H1 (cell line): ENCODE measurements at regions not wholly inside any gene's neighbourhood (a gene's known extent, or its start where the extent isn't known, plus 50 kb on each side); places are given as distances from the start of the nearest gene placed in this dataset.

ENCODE experiments used
- CTCF ChIA-PET: fragments of 300-600 bp; sonication (Branson Sonifier 250); formaldehyde crosslinking; loops from one replicate; lab custom pipeline; 2021; ENCODE audit not compliant: partially characterized antibody; lab: Charles Lee
- POLR2A ChIA-PET: fragments of 300-600 bp; sonication (Branson Sonifier 250); formaldehyde crosslinking; loops from one replicate; lab custom pipeline; 2021; ENCODE audit warnings: inconsistent platforms; ENCODE audit not compliant: partially characterized antibody; lab: Charles Lee
- DNase-seq, 2 experiments: peaks; one replicate each; pipeline versions ENCODE4 v3.0.0 to v3.0.0-alpha.2; 2010 to 2022; ENCODE audit warnings: low spot score in 2 of 2, low read depth in 1 of 2, mixed read lengths in 1 of 2
- FAIRE-seq: peaks from 2 replicates; lab custom pipeline; 2011; peaks lifted over from hg19 to GRCh38; lab: Jason Lieb, UNC
- H2AFZ ChIP-seq: 2 replicates; pipeline ENCODE4 v1.8.1; 2012; ENCODE audit warnings: low read length, inconsistent platforms
- H2AK5ac ChIP-seq: 2 replicates; pipeline ENCODE4 v1.6.1; 2013; ENCODE audit warnings: low read depth, low read length
- H2BK120ac ChIP-seq: replicated peaks from 2 replicates; pipeline ENCODE3; 2013; ENCODE audit warnings: low read depth, low read length, inconsistent platforms
- H2BK12ac ChIP-seq: 2 replicates; pipeline ENCODE4 v1.6.1; 2013; ENCODE audit warnings: low read depth, low read length
- H2BK15ac ChIP-seq: 2 replicates; pipeline ENCODE4 v1.6.1; 2013; ENCODE audit warnings: low read length
- H2BK20ac ChIP-seq: 2 replicates; pipeline ENCODE4 v1.6.1; 2013; ENCODE audit warnings: low read length
- H2BK5ac ChIP-seq: 2 replicates; pipeline ENCODE4 v1.6.1; 2013; ENCODE audit warnings: low read depth, low read length
- H3K14ac ChIP-seq: 2 replicates; pipeline ENCODE4 v1.6.1; 2013; ENCODE audit warnings: inconsistent platforms; ENCODE audit not compliant: insufficient read length
- H3K18ac ChIP-seq: 2 replicates; pipeline ENCODE4 v1.6.1; 2013; ENCODE audit warnings: low read length; ENCODE audit errors: extremely low read depth
- H3K23ac ChIP-seq: 2 replicates; pipeline ENCODE4 v1.6.1; 2013; ENCODE audit warnings: inconsistent platforms; ENCODE audit not compliant: insufficient read length
- H3K23me2 ChIP-seq: 2 replicates; pipeline ENCODE4 v1.6.1; 2013; ENCODE audit warnings: low read depth, low read length
- H3K27ac ChIP-seq: 2 replicates; pipeline ENCODE4 v1.6.1; 2011; ENCODE audit warnings: low read depth, low read length, inconsistent platforms
- H3K27me3 ChIP-seq, 4 experiments: replicated peaks in 1 of 4; 1 replicate in 1 of 4; 2 replicates in 3 of 4; pipeline versions ENCODE4 v1.6.1 to v1.8.1; 2011 to 2013; ENCODE audit warnings: low read length in 3 of 4, mild to moderate bottlenecking in 3 of 4, inconsistent platforms in 2 of 4, mixed read lengths in 2 of 4, moderate library complexity in 1 of 4; ENCODE audit not compliant: control insufficient read depth in 3 of 4, insufficient read depth in 3 of 4; ENCODE audit errors: extremely low read depth in 1 of 4
- H3K36me3 ChIP-seq, 4 experiments: 2 replicates each; pipeline versions ENCODE4 v1.6.1 to v1.8.1; 2011 to 2013; ENCODE audit warnings: mild to moderate bottlenecking in 4 of 4, low read length in 3 of 4, moderate library complexity in 2 of 4, control low read depth in 1 of 4, inconsistent platforms in 1 of 4; ENCODE audit not compliant: insufficient read depth in 4 of 4, control insufficient read depth in 2 of 4
- H3K4ac ChIP-seq: replicated peaks from 2 replicates; pipeline ENCODE3; 2013; ENCODE audit warnings: low read length, low read depth, mixed read lengths, inconsistent platforms; ENCODE audit not compliant: insufficient read length
- H3K4me1 ChIP-seq, 4 experiments: replicated peaks in 1 of 4; 1 replicate in 1 of 4; 2 replicates in 3 of 4; pipeline versions ENCODE4 v1.6.1 to v1.8.1; 2011 to 2013; ENCODE audit warnings: low read length in 3 of 4, inconsistent platforms in 2 of 4, mixed read lengths in 1 of 4; ENCODE audit not compliant: insufficient read depth in 4 of 4, control insufficient read depth in 3 of 4
- H3K4me2 ChIP-seq, 2 experiments: 2 replicates each; pipeline versions ENCODE4 v1.6.1 to v1.8.1; 2011 to 2013; ENCODE audit warnings: low read depth in 2 of 2, low read length in 2 of 2, control low read depth in 1 of 2, inconsistent platforms in 1 of 2, mild to moderate bottlenecking in 1 of 2; ENCODE audit not compliant: insufficient read depth in 1 of 2
- H3K4me3 ChIP-seq, 4 experiments: fragments of 200-600, 300-600 bp in 1 of 4; sonication (generic), shearing (Covaris generic), sonication (Bioruptor Twin) in 1 of 4; 2 replicates each; pipeline versions ENCODE4 v1.5.1 to v1.8.1; 2011 to 2016; ENCODE audit warnings: low read length in 4 of 4, low read depth in 3 of 4, control low read depth in 2 of 4, inconsistent platforms in 2 of 4, mild to moderate bottlenecking in 2 of 4, mixed read lengths in 1 of 4, moderate library complexity in 1 of 4; ENCODE audit not compliant: insufficient read depth in 2 of 4; ENCODE audit errors: extremely low read depth in 1 of 4
- H3K56ac ChIP-seq: replicated peaks from 2 replicates; pipeline ENCODE3; 2013; ENCODE audit warnings: low read depth, mild to moderate bottlenecking, mixed read lengths, low read length, inconsistent platforms; ENCODE audit not compliant: insufficient read length
- H3K79me1 ChIP-seq: 2 replicates; pipeline ENCODE4 v1.6.1; 2013; ENCODE audit warnings: low read depth, low read length, control low read depth
- H3K79me2 ChIP-seq, 2 experiments: 2 replicates each; pipeline versions ENCODE4 v1.6.1 to v1.8.1; 2012 to 2013; ENCODE audit warnings: low read length in 2 of 2, mild to moderate bottlenecking in 2 of 2, inconsistent platforms in 1 of 2; ENCODE audit not compliant: insufficient read depth in 2 of 2, control insufficient read depth in 1 of 2
- H3K9ac ChIP-seq, 4 experiments: replicated peaks in 1 of 4; 1 replicate in 1 of 4; 2 replicates in 3 of 4; pipeline versions ENCODE4 v1.6.1 to v1.8.1; 2011 to 2013; ENCODE audit warnings: low read depth in 3 of 4, low read length in 3 of 4, control low read depth in 2 of 4, mild to moderate bottlenecking in 2 of 4, moderate library complexity in 2 of 4, inconsistent platforms in 1 of 4; ENCODE audit errors: extremely low read depth in 1 of 4
- H3K9me3 ChIP-seq, 2 experiments: 2 replicates each; pipeline versions ENCODE4 v1.6.1 to v1.8.1; 2012 to 2013; ENCODE audit warnings: mild to moderate bottlenecking in 2 of 2, moderate library complexity in 2 of 2, control low read depth in 1 of 2, inconsistent platforms in 1 of 2, low read depth in 1 of 2, low read length in 1 of 2, mixed read lengths in 1 of 2; ENCODE audit not compliant: insufficient read depth in 2 of 2
- H4K20me1 ChIP-seq, 2 experiments: replicated peaks in 1 of 2; 2 replicates each; pipeline versions ENCODE3 to v1.8.1; 2011 to 2013; ENCODE audit warnings: inconsistent platforms in 2 of 2, low read length in 2 of 2, mild to moderate bottlenecking in 1 of 2; ENCODE audit not compliant: insufficient read depth in 2 of 2, control insufficient read depth in 1 of 2
- H4K5ac ChIP-seq: 2 replicates; pipeline ENCODE4 v1.6.1; 2013; ENCODE audit warnings: low read length, low read depth, mixed read lengths, inconsistent platforms; ENCODE audit not compliant: insufficient read length
- H4K8ac ChIP-seq: 2 replicates; pipeline ENCODE4 v1.8.0; 2013; ENCODE audit warnings: mild to moderate bottlenecking, moderate library complexity, low read length, inconsistent platforms; ENCODE audit not compliant: insufficient read depth; ENCODE audit errors: extremely low read depth
- H4K91ac ChIP-seq: replicated peaks from 2 replicates; pipeline ENCODE3; 2013; ENCODE audit warnings: low read length, mixed read lengths, inconsistent platforms; ENCODE audit not compliant: insufficient read length
- BRCA1 ChIP-seq: IDR thresholded peaks from 2 replicates; pipeline ENCODE4 v1.6.1; 2012; ENCODE audit warnings: low read depth, low read length, improper control_type of control experiment
- CBX5 ChIP-seq: fragments of 300-800, 300-1000 bp; sonication (generic); IDR thresholded peaks from 2 replicates; pipeline ENCODE4 v1.7.1; 2016; ENCODE audit warnings: antibody characterized with exemption, low read length, low read depth
- CBX8 ChIP-seq: fragments of 300-800, 300-1000 bp; sonication (generic); IDR thresholded peaks from 2 replicates; pipeline ENCODE4 v1.7.1; 2016; ENCODE audit warnings: low read depth, low read length, borderline replicate concordance
- CHD2 ChIP-seq: IDR thresholded peaks from 2 replicates; pipeline ENCODE4 v1.6.1; 2012; ENCODE audit warnings: low read length, improper control_type of control experiment
- CREB1 ChIP-seq: IDR thresholded peaks from 2 replicates; pipeline ENCODE4 v1.6.1; 2012; ENCODE audit warnings: inconsistent platforms
- FOSL1 ChIP-seq: IDR thresholded peaks from 2 replicates; pipeline ENCODE4 v1.6.1; 2011; ENCODE audit warnings: mild to moderate bottlenecking, low read depth, low read length, moderate library complexity; ENCODE audit not compliant: insufficient read depth
- GABPA ChIP-seq: IDR thresholded peaks from 2 replicates; pipeline ENCODE4 v1.6.1; 2011; ENCODE audit warnings: mild to moderate bottlenecking, low read length, moderate library complexity, borderline replicate concordance; ENCODE audit not compliant: insufficient read depth
- HDAC2 ChIP-seq, 2 experiments: fragments of 300-600 bp in 1 of 2; sonication (generic) in 1 of 2; IDR thresholded peaks; 2 replicates each; pipeline ENCODE4 v1.6.1; 2011 to 2012; ENCODE audit warnings: low read depth in 2 of 2, low read length in 2 of 2, mild to moderate bottlenecking in 2 of 2, moderate library complexity in 2 of 2, borderline replicate concordance in 1 of 2, inconsistent platforms in 1 of 2
- KDM5A ChIP-seq: fragments of 200-600 bp; IDR thresholded peaks from 2 replicates; pipeline ENCODE4 v1.7.1; 2012; ENCODE audit warnings: mild to moderate bottlenecking, low read length, inconsistent platforms, mixed read lengths
- POLR2AphosphoS5 ChIP-seq: IDR thresholded peaks from 2 replicates; pipeline ENCODE4 v1.6.1; 2011; ENCODE audit warnings: low read depth, low read length
- SUZ12 ChIP-seq: fragments of 200-600 bp; sonication (generic); IDR thresholded peaks from 2 replicates; pipeline ENCODE4 v1.6.1; 2012; ENCODE audit warnings: mild to moderate bottlenecking, inconsistent platforms, low read length, moderate library complexity, mixed read lengths
- YY1 ChIP-seq: IDR thresholded peaks from 2 replicates; pipeline ENCODE4 v1.6.1; 2011; ENCODE audit warnings: low read depth, mild to moderate bottlenecking, low read length
- WGBS, 2 experiments: shearing (Covaris generic) in 1 of 2; methylation state at CpG; one replicate each; pipeline versions ENCODE4 v1.1.6 to v1.1.7; 2013 to 2015; ENCODE audit warnings: low lambda C conversion rate in 2 of 2, mixed read lengths in 2 of 2, inconsistent platforms in 1 of 2, low coverage in 1 of 2, missing lambda C conversion rate in 1 of 2; ENCODE audit not compliant: insufficient replicate concordance in 2 of 2, insufficient coverage in 1 of 2, insufficient read length in 1 of 2; ENCODE audit errors: extremely low coverage in 1 of 2, missing lambda C conversion rate in 1 of 2; 5-methylcytosine and 5-hydroxymethylcytosine counted together
- TF ChIP-seq, protein P1 (sequence below): IDR thresholded peaks from 2 replicates; pipeline ENCODE4 v1.6.1; 2012; ENCODE audit warnings: low read length, inconsistent platforms

- no peaks in the 10 kb centered on the region for H3K27me3 ChIP-seq
- ChIA-PET POLR2A (no interaction called here), CTCF (no interaction called here)
- H3K56ac ChIP-seq, result no peak overlapping the region
- no peak overlapping the region for H3K18ac ChIP-seq
- no peak overlapping the region for H4K5ac ChIP-seq
- no peak overlapping the region for H2BK15ac ChIP-seq
- no peak overlapping the region for H2BK12ac ChIP-seq
- no peaks in the 10 kb centered on the region for H4K20me1 ChIP-seq
- H2BK120ac ChIP-seq, result no peak overlapping the region
- no peak overlapping the region for H3K27ac ChIP-seq
- H3K4me2 ChIP-seq, result no peak overlapping the region
- H2BK20ac ChIP-seq, result no peak overlapping the region
- H3K4ac ChIP-seq, result no peak overlapping the region
- H3K4me3 ChIP-seq, result no peak overlapping the region
- H3K23me2 ChIP-seq, result no peaks in the 10 kb centered on the region
- H3K79me1 ChIP-seq, result no peaks in the 10 kb centered on the region
- H3K23ac ChIP-seq, result no peak overlapping the region
- H2AK5ac ChIP-seq, result no peak overlapping the region
- H3K4me1 ChIP-seq, result no peaks in the 10 kb centered on the region
- FAIRE-seq (no peak), DNase-seq (no peak)
- no peak overlapping the region for H3K9ac ChIP-seq
- no peak for TF ChIP-seq CHD2
- no peak for TF ChIP-seq YY1
- no peak for TF ChIP-seq CREB1
- no peak for TF ChIP-seq KDM5A
- TF ChIP-seq CBX5, result no peak
- TF ChIP-seq HDAC2 (IDR thresholded peaks at IDR 0.05; ENCODE audit: borderline replicate concordance in 1 of 2, low read depth in 2 of 2, low read length in 2 of 2), result no peak
- TF ChIP-seq GABPA, result no peak
- no peak for TF ChIP-seq CBX8
- TF ChIP-seq, protein P1, sequence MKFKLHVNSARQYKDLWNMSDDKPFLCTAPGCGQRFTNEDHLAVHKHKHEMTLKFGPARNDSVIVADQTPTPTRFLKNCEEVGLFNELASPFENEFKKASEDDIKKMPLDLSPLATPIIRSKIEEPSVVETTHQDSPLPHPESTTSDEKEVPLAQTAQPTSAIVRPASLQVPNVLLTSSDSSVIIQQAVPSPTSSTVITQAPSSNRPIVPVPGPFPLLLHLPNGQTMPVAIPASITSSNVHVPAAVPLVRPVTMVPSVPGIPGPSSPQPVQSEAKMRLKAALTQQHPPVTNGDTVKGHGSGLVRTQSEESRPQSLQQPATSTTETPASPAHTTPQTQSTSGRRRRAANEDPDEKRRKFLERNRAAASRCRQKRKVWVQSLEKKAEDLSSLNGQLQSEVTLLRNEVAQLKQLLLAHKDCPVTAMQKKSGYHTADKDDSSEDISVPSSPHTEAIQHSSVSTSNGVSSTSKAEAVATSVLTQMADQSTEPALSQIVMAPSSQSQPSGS, result no peak
- TF ChIP-seq BRCA1, result no peak
- TF ChIP-seq SUZ12, result no peak
- TF ChIP-seq POLR2AphosphoS5, result no peak
- TF ChIP-seq FOSL1, result no peak
- H2BK5ac ChIP-seq, result no peak overlapping the region
- no peak overlapping the region for H4K8ac ChIP-seq
- peaks cover 11 to 14% of the 10 kb centered on the region in 2 experiments; a peak in 3 of 4 replicates for H3K9me3 ChIP-seq
- H4K91ac ChIP-seq, result no peak overlapping the region
- H3K36me3 ChIP-seq, result no peaks in the 10 kb centered on the region
- no peak overlapping the region for H2AFZ ChIP-seq
- no peak overlapping the region for H3K14ac ChIP-seq
- H3K79me2 ChIP-seq, result no peaks in the 10 kb centered on the region
- 81% methylated on average over 1 of the region's 1 CpG; no CpG with 5 or more reads in 1 of the 2 experiments for WGBS, 2 experiments
Observed at GRCh38 chr14:82029038-82029437, 495.4 kb upstream of the SEL1L start.
